Bronchial epithelial cell (primary cell): ENCODE measurements at regions not wholly inside any gene's neighbourhood (a gene's known extent, or its start where the extent isn't known, plus 50 kb on each side); places are given as distances from the start of the nearest gene placed in this dataset.

Experiments
- DNase-seq: peaks from one replicate; pipeline ENCODE4 v3.0.0-alpha.2; 2010; ENCODE audit warnings: low read depth
- FAIRE-seq: peaks from 2 replicates; lab custom pipeline; 2011; peaks lifted over from hg19 to GRCh38; lab: Jason Lieb, UNC
- H3K27me3 ChIP-seq: 2 replicates; pipeline ENCODE4 v1.5.1; 2011; ENCODE audit warnings: low read length; ENCODE audit not compliant: control insufficient read depth, insufficient read depth
- H3K36me3 ChIP-seq: 2 replicates; pipeline ENCODE4 v1.5.1; 2011; ENCODE audit warnings: low read length; ENCODE audit not compliant: control insufficient read depth, insufficient read depth
- H3K4me3 ChIP-seq: 2 replicates; pipeline ENCODE4 v1.5.1; 2011; ENCODE audit warnings: mild to moderate bottlenecking, low read depth, low read length, control low read depth
- TF ChIP-seq, protein P1 (sequence below): IDR thresholded peaks from 2 replicates; pipeline ENCODE4 v1.5.1; 2011; ENCODE audit warnings: mild to moderate bottlenecking, moderate library complexity, low read length, control low read depth, inconsistent platforms; ENCODE audit not compliant: insufficient read depth, severe bottlenecking

DNA sequence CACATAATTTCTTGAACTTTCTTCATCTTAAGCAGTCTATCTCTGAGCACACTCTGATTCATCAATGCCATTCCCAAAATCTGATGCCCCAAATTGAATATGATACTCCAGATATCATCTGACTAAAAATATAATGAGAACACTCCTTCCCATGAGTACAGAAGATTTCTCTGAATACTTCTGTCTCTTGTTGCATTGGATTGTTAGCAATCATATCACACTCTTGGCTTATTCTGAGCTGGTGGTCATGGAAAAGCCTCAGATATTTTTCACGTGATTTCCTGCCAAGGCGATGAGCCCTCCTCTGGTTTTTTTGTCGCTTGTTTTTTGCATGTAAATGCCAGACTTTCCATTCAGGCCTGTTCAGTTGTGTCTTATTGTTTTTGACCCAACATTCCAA lies 87.2 kb downstream of the NOG start:
- FAIRE-seq (no peak), DNase-seq (no peak)
- TF ChIP-seq, protein P1, sequence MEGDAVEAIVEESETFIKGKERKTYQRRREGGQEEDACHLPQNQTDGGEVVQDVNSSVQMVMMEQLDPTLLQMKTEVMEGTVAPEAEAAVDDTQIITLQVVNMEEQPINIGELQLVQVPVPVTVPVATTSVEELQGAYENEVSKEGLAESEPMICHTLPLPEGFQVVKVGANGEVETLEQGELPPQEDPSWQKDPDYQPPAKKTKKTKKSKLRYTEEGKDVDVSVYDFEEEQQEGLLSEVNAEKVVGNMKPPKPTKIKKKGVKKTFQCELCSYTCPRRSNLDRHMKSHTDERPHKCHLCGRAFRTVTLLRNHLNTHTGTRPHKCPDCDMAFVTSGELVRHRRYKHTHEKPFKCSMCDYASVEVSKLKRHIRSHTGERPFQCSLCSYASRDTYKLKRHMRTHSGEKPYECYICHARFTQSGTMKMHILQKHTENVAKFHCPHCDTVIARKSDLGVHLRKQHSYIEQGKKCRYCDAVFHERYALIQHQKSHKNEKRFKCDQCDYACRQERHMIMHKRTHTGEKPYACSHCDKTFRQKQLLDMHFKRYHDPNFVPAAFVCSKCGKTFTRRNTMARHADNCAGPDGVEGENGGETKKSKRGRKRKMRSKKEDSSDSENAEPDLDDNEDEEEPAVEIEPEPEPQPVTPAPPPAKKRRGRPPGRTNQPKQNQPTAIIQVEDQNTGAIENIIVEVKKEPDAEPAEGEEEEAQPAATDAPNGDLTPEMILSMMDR = no peak
- Histone ChIP-seq H3K4me3 (no peak overlapping the region), H3K36me3 (no peaks in the 10 kb centered on the region), H3K27me3 (no peaks in the 10 kb centered on the region)

DNA sequence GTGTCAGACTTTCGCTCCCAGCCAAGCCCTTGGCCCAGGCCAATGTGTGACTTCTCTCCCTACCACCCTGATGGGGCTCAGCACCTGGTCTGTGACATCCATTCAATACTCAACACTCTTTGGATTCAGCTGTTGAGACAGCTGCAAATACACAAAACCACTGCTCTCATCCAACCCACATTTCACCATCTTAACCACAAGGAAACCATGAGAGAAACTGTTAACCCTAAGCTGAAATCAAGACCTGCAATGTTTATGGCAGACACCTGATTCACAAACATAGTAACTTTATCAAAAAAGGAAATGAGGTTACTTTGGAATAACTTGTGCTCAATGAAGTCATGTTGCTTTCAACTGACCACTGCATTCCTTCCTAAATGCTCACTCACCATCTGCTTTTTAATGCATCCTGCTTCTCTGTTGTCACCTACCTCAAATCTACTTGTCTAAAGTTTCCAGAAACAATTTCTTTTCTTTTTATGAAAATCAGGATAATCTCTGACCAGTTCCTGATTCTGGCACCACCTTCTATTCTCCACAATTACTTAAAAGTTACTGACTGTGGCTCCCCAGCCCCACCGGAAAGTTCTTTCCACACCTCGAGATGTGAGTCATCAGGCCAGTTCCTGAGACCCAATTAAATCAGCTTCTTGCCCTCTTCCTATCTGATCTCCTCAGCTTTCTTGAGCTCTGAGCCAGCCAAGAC lies 88.2 kb downstream of the NOG start:
- Histone ChIP-seq H3K36me3 (no peaks in the 10 kb centered on the region), H3K27me3 (no peaks in the 10 kb centered on the region), H3K4me3 (no peak overlapping the region)
- TF ChIP-seq, protein P1 = no peak
- DNase-seq (peak; percentile 93), FAIRE-seq (peak; percentile 18)

DNA sequence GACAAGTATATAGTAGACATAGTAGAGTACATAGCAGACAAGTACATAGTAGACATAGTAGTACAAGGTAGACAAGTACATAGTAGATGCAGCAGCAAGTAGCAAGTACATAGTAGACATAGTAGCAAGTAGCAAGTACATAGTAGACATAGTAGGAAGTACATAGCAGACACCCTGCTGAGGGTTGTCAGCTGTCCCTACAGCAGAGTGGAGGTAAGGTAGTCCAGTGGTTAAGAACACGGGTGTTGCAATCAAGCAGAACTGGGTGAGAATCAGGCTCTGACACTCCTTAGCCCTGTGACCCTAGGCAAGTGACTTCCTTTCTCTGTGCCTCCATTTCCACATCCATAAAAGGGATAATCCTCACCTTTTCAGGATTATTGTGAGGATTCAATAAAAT lies 94.7 kb downstream of the NOG start:
- TF ChIP-seq, protein P1 = no peak
- H3K4me3 ChIP-seq = no peak overlapping the region
- no peaks in the 10 kb centered on the region for H3K27me3 ChIP-seq
- H3K36me3 ChIP-seq = no peaks in the 10 kb centered on the region
- FAIRE-seq (no peak), DNase-seq (no peak)

- TF ChIP-seq, protein P1 = no peak
- DNase-seq (no peak), FAIRE-seq (no peak)
- no peaks in the 10 kb centered on the region for H3K27me3 ChIP-seq
- H3K36me3 ChIP-seq = no peaks in the 10 kb centered on the region
- no peak overlapping the region for H3K4me3 ChIP-seq
Observed at GRCh38 chr17:56690441-56691291, 97.2 kb downstream of the NOG start.

- TF ChIP-seq, protein P1 = no peak
- FAIRE-seq (no peak), DNase-seq (no peak)
- Histone ChIP-seq H3K27me3 (no peaks in the 10 kb centered on the region), H3K36me3 (no peaks in the 10 kb centered on the region), H3K4me3 (no peak overlapping the region)
Observed at GRCh38 chr17:56694825-56695224, 101.3 kb downstream of the NOG start.
